ENCODE measurements at regions not wholly inside any gene's neighbourhood (a gene's known extent, or its start where the extent isn't known, plus 50 kb on each side); places are given as distances from the start of the nearest gene placed in this dataset.

GRCh38 chr18:27577752-27578151 is 392.6 kb upstream of the CHST9 start:
- Histone ChIP-seq H2AFZ (replicated peaks) (peak overlapping the region; percentile 32), H3K27ac (no peak overlapping the region), H3K4me2 (peak overlapping the region; percentile 7), H3K36me3 (no peaks in the 10 kb centered on the region), H3K9me3 (ENCODE audit: low read depth) (peaks cover 4% of the 10 kb centered on the region), H4K20me1 (ENCODE audit: low read depth) (no peaks in the 10 kb centered on the region), H3K4me1 (peaks cover 19% of the 10 kb centered on the region), H3K27me3 (no peaks in the 10 kb centered on the region), H3K4me3 (no peak overlapping the region), H3K9ac (no peak overlapping the region), H3F3A (ENCODE audit: low read depth) (no peaks in the 10 kb centered on the region), H3K79me2 (ENCODE audit: low read depth) (no peaks in the 10 kb centered on the region)
- peaks cover 2% of the 10 kb centered on the region for H3K27me3 Mint-ChIP-seq (ENCODE audit: insufficient read depth, low read depth)
- peaks cover 24% of the 10 kb centered on the region for H3K4me1 Mint-ChIP-seq
- H3K4me3 Mint-ChIP-seq, result peak overlapping the region; percentile 65
- H3K36me3 Mint-ChIP-seq, result peaks cover 10% of the 10 kb centered on the region
- peak; percentile 31 for DNase-seq (ENCODE audit: low spot score)
- peak overlapping the region; percentile 84 for H3K27ac Mint-ChIP-seq
- TF ChIP-seq EZH2phosphoT487 (IDR thresholded peaks at IDR 0.05) (no peak), CTCF (IDR thresholded peaks at IDR 0.05) (no peak), EZH2 (IDR thresholded peaks at IDR 0.05) (no peak)
- H3K9me3 Mint-ChIP-seq, result peaks cover 26% of the 10 kb centered on the region

DNA sequence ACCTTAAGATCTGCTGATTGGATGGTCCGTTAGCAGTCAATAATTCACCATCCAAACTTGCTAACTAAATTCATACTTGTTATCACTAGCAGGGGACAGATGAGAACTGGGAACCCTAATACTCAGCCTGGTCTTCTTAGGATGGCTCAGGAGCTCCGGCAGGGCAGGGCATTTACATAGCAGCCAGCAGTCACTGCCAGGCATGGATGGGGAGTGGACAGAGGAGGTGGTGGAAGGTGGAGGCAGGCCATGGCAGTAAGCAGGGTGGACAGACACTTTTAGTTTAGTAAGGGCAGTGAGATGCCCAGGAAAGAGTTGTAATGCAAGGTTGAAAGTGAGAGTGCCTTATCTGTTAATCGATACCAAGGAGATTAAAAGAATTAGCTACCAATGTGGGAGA is 392.2 kb upstream of the CHST9 start:
- Histone ChIP-seq H3F3A (ENCODE audit: low read depth) (no peaks in the 10 kb centered on the region), H2AFZ (replicated peaks) (peak overlapping the region; percentile 32), H3K36me3 (no peaks in the 10 kb centered on the region), H3K79me2 (ENCODE audit: low read depth) (no peaks in the 10 kb centered on the region), H3K27ac (no peak overlapping the region), H3K27me3 (no peaks in the 10 kb centered on the region), H3K9me3 (ENCODE audit: low read depth) (peaks cover 4% of the 10 kb centered on the region), H3K4me2 (peak overlapping the region; percentile 7), H4K20me1 (ENCODE audit: low read depth) (no peaks in the 10 kb centered on the region), H3K9ac (no peak overlapping the region), H3K4me3 (no peak overlapping the region), H3K4me1 (peaks cover 19% of the 10 kb centered on the region)
- Mint-ChIP-seq H3K4me1 (peaks cover 24% of the 10 kb centered on the region), H3K36me3 (peaks cover 8% of the 10 kb centered on the region), H3K27ac (peak overlapping the region; percentile 91), H3K9me3 (peaks cover 24% of the 10 kb centered on the region), H3K4me3 (peak overlapping the region; percentile 26), H3K27me3 (ENCODE audit: insufficient read depth, low read depth) (peaks cover 2% of the 10 kb centered on the region)
- TF ChIP-seq EZH2 (IDR thresholded peaks at IDR 0.05), result no peak
- no peak for TF ChIP-seq CTCF (IDR thresholded peaks at IDR 0.05)
- DNase-seq (ENCODE audit: low spot score), result peak; percentile 8

GRCh38 chr18:27567434-27567833 is 382.3 kb upstream of the CHST9 start:
- H3K4me3 ChIP-seq, result no peak overlapping the region
- no peak overlapping the region for H3K4me2 ChIP-seq
- no peak for DNase-seq (ENCODE audit: low spot score)
- peaks cover 10% of the 10 kb centered on the region for H3K27me3 ChIP-seq
- H3K4me3 Mint-ChIP-seq, result no peak overlapping the region
- no peaks in the 10 kb centered on the region for H3F3A ChIP-seq (ENCODE audit: low read depth)
- H3K9me3 Mint-ChIP-seq, result peaks cover 22% of the 10 kb centered on the region
- no peaks in the 10 kb centered on the region for H4K20me1 ChIP-seq (ENCODE audit: low read depth)
- H3K79me2 ChIP-seq (ENCODE audit: low read depth), result no peaks in the 10 kb centered on the region
- H3K27ac Mint-ChIP-seq, result no peak overlapping the region
- TF ChIP-seq EZH2 (IDR thresholded peaks at IDR 0.05), result no peak
- TF ChIP-seq CTCF (IDR thresholded peaks at IDR 0.05), result no peak
- TF ChIP-seq EZH2phosphoT487 (IDR thresholded peaks at IDR 0.05), result no peak
- H2AFZ ChIP-seq (replicated peaks), result no peak overlapping the region
- no peaks in the 10 kb centered on the region for H3K9me3 ChIP-seq (ENCODE audit: low read depth)
- H3K36me3 Mint-ChIP-seq, result peaks cover 9% of the 10 kb centered on the region
- no peak overlapping the region for H3K27ac ChIP-seq
- H3K27me3 Mint-ChIP-seq (ENCODE audit: insufficient read depth, low read depth), result no peaks in the 10 kb centered on the region
- H3K4me1 Mint-ChIP-seq, result peaks cover 10% of the 10 kb centered on the region
- H3K4me1 ChIP-seq, result peaks cover 2% of the 10 kb centered on the region
- no peak overlapping the region for H3K9ac ChIP-seq
- H3K36me3 ChIP-seq, result no peaks in the 10 kb centered on the region
